LoVo (cell line): ENCODE measurements at regions not wholly inside any gene's neighbourhood (a gene's known extent, or its start where the extent isn't known, plus 50 kb on each side); places are given as distances from the start of the nearest gene placed in this dataset.
A peak's percentile ranks its signal among the peaks of the same experiment; 100 is the strongest.

ENCODE experiments used
- DNase-seq: peaks from one replicate; pipeline ENCODE4 v3.0.0-alpha.2; 2016; ENCODE audit warnings: low spot score

DNA sequence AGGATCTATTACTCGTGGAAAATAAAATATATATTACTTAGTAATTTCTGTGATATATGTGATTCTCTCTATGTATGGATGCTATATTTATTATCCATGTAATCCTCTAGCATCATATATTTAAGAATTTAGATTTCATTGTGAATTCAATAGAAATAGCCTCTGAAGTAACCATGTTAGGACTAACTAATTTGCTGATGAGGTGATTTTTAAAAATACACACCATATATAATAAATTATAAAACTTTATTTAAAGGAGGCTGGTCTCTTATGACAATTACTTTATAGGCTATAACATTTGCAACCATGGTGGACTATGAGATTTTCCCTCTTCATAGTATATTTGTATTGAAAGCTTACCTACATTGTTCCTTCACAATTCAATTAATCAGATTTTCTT, 424.9 kb upstream of the MGAT4C start:
- DNase-seq, result no peak

DNA sequence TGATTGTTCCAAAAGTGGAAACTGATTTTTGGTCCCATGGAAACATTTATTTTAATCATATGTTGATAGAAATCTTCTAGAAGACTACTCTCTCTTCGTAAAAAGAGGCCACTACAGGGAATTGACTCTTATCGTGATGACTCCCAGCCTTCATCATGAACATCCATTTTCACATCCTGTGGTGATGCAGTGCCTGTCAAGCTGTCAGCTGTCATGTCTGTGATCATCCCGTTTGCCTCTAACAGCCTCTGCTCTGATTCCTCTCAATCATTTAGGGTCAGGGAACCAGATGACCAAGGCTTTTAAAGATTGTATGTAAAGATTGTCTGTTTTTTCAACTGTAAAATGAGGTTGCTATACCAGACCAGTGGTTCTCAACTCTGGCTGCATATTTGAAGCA, 419.0 kb upstream of the MGAT4C start:
- DNase-seq, result no peak

DNA sequence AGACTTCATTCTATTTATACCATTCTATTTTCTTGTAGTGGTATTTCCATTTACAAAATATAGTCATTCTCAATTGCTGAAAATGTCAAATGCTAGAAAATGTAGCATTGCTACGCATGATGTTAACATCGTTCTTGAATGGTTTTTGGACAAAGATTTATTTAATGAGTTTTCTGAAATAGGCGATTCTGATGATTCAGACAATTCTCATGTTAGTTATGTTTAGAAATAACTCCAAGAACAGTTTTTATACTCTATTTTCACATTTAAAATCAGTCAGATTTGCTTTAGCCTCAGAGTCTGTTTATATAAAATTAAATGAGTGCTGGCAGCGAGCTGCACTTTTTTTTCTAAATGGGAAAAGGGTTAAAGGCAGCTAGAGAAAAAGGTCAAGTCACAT, 414.8 kb upstream of the MGAT4C start:
- no peak for DNase-seq

DNA sequence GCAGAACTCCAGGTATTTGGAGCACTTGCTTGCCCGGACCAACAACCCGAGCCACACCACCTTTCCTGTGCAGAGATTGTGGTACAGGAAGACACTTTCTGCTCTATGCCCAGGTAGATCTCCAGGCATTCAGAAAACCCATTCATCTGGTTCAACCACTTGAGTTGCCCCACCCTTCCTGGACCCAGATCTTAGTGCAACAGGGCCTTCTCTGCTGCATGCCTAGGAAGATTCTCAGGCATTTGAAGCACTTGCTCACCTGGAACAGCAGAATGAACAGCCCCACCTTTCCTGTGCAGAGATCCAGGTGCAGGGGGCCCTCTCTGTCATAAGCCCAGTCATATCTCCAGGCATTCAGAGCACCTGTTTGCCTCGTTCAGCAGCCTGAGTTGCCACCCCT, 412.8 kb upstream of the MGAT4C start:
- no peak for DNase-seq

DNA sequence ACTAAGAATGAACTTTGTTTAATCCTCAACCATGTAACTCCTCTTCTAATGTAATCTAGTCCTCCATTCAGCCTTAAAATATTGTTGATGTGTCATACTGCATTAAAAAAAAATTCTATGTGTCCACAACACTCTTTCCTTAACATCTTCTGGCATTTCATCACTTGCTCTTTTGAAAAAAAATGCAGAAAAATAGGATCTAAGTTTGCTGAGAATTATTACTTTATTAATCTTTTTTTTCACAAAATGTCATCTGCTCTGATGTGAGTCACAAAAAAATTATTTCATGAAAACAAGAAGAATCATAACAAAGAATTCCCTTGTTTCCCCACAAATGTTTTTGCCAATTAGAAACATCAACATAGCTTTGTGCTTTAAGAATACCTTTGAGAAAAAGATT, 410.1 kb upstream of the MGAT4C start:
- DNase-seq, result no peak

DNA sequence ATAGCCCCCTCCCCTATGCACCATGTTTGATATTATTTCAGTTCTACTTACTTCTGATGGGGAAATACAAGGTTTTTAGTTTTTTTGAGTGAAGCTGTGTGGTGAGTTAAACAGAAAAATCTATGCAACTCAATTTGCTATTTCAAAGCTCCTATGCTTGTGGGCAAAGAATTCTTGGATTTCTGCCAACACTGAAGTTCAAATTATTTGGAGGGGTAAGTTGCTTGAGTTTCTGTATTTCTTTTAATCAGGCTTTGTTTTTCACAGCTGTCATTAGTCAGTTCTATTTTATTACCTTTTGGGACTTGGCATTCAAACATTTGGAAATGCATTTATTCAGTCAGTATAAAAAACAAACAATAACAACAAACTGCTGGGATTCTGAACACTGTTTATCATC, 407.5 kb upstream of the MGAT4C start:
- no peak for DNase-seq

DNA sequence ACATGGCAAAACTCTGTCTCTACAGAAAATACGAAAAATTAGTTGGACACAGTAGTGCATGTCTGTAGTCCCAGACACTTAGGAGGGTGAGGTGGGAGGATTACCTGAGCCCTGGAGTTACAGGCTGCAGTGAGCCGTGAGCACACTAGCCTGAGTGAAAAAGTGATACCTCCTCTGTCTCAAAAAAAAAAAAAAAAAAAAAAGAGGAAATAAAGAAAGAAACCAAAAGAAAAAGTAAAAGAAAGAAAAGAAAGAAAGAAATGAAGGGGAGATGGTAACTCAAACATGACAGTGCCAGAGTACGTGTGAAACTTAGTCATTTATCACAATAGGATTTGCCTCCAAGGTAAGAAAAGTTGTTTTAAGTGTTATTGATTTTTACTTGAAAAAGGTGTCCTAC, 407.0 kb upstream of the MGAT4C start:
- DNase-seq, result no peak

DNA sequence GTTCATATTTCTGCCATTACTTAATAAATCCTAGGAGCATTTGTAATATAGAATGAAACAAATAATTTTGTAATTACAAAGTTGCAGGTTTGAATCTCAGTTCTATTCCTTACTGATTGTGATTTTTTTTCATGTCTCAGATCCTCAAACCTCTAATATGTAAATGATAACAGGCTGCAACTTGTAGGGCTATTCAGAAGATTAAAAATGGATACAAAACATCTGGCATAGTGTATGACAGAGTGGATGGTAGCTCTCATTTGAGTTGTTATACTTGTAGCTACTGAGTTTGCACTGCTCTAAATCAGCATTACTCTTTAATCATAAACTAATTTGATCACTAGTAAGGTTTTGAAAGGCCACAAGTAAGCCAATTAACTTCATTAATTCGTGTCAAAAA, 406.3 kb upstream of the MGAT4C start:
- DNase-seq, result no peak

DNA sequence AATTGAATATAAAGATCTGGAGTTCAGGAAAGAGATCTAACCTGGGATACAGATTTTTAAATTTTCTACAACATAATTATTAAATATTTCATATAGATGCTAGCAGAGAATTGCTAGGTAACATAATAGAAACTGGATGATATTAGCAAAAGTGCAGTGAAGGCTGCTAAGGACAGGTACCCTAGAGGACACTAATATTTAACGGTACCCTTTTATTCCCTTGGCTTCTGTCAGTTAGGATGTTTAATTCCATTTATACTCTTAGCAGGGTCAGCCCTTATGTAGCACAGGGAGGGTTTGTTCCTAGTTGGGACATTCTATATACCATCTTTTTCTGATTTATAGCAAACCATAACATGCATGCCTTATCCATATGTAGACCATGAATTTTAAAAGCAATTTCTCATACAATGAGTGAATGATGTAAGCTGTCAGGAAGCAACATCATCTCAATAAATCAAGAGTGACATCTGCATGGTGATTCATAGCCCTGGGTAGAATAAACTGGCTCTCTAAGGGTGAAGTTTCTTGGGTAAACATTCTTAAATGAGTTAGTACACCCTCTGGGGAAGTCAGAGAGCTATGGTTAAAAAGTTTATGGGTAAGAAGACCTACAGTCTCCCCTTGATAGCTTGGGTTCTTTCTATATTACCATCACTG, 404.4 kb upstream of the MGAT4C start:
- peak; percentile 24 for DNase-seq

DNA sequence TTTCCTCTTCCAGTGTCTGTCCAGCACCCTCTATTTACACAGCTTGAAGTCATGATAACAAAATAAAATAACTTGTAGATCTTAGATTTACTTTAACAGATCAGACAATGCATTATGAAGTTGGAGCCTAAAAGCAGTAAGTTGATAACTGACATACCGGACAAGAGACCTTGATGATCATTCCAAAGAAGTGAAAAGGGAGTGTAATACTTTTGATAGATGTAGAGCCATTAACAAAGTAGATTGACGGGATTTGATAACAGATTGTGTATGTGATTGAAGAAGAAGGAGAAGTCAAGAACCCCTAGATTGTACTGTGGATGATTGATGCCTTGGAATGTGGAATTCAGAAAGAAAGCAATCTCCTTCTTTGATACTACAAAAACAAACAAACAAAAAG, 403.8 kb upstream of the MGAT4C start:
- no peak for DNase-seq

DNA sequence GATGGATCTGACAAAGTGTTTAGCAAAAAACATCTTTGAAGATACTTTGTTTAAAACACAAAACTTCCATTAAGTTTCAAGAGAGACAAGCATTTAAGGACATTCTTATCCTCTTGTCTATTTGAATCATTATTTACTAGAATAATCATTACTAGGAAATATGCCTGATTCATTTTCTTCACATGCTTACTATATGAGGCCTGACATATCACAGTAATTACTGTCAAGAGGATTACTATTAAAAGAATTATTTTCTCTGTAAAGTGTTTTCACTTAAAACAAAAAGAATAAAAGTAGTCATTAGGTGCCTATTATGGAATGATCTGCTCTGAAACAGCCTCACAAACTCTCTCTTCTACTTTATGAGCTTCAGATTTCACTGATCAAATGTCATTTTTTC, 402.1 kb upstream of the MGAT4C start:
- DNase-seq, result no peak

DNA sequence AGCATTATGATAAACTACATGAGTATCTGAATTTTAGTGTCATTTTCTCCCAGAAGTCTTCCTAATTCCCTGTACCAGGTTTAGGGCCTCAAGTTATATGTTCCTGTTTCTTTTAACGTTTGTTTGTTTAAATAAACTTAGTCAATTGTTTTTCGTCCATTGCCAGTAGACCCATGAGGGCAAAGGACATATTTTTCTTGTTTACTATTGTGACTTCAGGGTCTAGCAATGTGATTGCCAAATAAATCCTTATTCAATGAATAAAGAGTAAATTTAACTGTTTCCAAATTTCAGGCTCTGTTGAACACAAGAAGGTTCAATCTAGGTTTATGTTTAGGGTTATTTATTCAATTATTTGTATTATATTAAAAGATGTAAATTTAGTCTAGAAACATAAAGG, 391.6 kb upstream of the MGAT4C start:
- no peak for DNase-seq

DNA sequence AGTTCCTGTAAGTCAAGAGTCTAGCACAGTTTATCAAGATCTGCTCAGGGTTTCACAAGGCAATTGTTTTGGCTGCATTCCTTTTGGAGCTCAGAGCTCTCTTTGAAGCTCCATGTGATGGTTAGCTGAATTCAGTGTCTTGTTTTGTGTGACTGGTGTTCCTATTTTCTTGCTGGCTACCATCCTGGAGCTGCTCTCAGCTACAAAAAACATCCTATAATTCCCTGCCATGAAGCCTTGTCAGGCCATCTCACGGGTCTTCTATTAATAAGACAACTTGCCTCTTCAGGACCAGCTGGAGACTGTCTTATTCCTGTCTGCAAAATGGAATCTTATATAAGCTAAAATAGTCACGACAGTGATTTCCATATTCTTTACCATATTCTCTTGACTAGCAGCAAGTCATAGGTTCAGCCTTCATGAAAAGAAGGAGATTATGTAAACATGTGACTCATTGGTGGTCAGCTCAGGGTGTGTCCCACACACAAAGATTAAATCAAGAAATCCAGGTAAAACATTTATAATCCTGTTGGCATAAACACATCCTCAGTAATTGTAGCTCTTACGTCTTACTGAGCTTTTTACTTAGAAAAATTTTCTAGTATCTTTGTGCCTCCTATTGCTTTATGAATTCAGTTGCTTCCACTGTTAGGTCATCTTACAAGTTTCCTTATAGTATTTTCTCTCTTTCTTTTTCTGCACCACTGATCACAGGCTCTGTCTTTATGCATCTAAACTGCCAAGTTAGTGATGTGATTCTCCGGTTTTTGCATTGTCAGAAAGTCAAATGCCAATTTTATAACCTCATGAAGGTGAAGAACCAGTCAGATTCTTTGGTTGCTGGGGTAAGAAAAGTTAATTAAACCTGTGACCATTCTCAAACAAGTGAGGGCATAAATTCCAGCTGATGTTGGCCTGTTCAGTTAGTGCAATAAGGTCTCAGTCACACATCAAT, 378.5 kb upstream of the MGAT4C start:
- DNase-seq, result peak; percentile 29

DNA sequence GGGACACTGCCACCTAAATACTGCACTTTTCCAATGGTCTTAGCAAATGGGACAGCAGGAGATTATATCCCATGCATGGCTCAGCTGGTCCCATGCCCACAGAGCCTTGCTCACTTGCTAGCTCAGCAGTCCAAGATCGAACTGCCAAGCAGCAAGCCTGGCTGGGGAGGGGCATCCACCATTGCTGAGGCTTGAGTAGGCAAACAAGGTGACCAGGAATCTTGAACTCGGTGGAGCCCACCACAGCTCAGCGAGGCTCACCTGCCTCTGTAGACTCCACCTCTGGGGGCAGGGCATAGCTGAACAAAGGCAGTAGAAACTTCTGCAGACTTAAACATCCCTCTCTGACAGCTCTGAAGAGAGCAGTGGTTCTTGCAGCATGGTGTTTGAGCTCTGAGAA, 370.8 kb upstream of the MGAT4C start:
- no peak for DNase-seq

DNA sequence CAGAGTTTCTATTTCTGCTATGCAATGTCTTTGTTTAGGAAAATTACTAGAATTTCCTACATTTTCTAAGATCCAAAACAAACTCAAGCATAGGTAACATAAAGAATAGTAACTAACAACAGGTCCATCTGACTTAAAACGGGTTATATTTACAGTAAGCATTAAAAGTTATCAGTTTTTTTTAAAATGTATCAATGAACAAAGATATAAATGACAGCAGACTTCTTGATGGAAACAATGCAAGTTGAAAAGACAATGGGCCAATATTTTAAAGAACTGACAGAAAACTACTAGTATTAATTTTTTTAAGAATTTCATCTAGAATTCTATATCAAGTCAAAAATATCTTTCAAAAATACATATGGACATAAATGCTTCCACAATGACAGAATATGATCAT, 367.1 kb upstream of the MGAT4C start:
- DNase-seq, result no peak

DNA sequence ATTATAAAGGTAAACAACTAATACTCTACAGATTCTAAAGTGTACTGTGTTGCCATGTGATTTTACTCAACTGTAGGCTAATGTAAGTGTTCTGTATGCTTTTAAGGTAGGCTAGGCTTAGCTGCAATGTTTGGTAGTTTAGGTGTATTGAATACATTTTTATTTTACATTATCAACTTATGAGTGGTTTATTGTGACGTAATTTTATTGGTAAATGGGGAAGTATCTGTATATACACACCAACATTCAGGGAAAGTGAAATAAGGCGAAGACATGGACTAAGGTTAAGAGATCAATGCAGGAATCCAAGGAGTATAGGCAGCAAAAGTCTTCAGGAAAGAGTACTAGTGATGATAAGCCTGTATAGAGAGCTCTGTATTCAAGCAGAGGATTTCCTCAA, 365.8 kb upstream of the MGAT4C start:
- no peak for DNase-seq

DNA sequence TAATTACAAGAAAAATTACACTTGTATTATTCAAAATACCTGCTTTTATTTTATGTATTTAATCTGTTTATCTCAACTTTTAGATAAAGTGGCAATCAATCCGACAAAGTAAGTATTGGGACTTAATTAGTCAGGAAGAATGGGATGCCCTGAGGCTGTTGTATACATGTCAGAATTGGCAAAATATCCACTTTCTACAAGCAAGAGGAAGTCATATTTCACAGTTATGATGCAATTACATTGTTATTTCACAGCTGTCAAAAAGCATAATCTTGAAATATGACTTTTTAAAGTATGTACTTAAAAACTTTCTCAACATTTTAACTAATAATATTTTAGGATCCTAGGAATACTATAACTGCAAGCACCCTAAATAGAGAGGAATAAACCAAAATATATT, 357.1 kb upstream of the MGAT4C start:
- no peak for DNase-seq

DNA sequence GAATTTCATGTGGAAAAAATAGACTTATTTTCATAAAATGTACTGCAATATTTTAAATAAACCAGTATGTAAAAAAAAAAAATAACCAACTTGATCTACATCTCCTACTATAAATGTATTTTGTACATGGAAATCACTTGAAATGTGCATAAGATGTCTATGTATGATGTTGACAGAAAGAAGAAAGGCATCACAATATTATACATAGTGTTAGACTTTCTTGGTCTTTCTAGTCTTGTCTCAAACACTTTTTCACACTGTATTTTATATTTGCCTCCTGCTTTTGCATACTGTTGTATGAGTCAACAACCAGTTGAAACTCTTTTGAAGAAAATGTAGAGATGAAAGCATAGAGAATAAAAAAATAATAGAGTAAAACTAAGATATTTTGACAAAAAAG, 352.4 kb upstream of the MGAT4C start:
- DNase-seq, result no peak

DNA sequence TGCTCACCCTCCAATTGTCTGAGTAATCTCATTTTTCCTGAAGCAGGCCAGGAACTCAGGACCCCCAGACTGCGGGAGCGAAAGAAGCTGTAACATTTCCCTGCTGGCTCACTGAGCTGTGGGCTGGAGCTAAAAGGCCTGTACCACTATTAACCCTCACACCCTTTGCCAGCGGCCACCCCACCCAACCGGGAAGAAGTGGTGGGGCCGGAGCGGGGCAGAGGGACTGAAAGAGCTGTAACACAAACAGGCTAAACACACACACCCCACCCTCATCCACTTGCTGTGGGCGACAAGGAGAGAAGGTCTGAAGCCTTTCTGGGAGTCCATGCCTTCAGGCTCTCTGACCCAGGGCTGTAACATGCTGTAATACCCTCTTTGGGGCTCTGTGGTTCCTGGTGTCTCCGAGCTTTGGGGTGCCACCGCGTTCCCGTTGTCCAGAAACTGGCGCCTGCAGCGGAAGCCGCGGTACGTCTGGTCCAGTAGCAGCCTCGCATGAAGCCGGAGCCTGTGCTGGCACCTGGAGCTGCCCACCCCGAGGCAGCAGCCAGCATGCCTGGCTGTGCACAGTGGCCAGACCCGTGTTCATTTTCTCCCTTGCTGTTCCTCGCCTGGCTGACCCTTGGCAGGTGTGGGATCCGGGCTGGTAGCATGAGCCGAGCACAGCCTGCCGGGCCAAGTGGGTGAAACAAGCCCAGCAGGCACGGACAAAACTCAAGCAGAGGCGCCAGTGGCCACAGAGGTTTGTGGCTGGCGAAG, 345.5 kb upstream of the MGAT4C start:
- no peak for DNase-seq

DNA sequence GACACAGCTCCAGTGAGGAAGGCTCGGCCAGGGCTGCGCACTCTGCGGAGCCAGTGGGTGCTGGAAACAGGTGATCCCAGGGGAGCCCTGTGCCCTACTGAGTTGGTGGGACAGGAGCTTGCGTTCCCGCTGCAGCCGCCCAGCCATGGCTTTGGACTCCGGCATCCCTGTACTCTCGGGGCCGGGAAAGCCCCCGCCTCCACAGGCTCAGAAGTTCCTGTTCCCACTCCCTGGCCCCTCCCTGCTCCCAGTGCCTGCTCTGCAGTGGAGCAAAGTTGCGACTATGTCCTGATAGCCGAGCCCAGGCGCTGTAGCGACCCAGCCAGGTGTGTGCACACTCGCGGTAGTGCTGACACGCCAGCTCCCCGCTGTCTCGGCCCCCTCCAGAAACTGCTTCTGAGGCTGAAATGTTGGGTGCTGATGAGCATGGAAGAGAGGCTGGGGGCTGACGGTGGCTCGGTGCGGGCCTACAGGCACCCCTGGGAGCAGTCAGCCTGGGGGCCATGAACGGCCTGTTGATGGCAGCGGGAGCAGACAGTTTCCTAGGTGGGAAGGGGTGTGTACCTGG, 344.6 kb upstream of the MGAT4C start:
- DNase-seq, result no peak

DNA sequence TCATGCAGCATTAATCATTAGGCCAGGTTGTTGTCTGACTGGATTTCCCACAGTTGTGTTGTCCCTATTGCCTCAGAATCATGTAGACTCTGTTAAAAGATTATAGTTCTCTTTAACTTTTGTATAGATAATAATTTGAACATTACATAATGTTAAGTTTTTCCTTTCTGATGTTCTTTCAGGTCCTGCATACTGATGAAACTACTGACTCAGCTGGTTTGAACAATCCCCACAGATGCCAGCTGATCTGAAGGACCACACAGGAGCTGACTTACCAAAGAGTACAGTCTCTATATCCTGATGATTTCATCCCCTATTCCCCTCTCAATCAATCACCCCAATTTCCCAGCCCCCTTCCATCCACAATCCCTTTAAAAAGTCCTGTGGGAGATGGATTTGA, 341.2 kb upstream of the MGAT4C start:
- no peak for DNase-seq

DNA sequence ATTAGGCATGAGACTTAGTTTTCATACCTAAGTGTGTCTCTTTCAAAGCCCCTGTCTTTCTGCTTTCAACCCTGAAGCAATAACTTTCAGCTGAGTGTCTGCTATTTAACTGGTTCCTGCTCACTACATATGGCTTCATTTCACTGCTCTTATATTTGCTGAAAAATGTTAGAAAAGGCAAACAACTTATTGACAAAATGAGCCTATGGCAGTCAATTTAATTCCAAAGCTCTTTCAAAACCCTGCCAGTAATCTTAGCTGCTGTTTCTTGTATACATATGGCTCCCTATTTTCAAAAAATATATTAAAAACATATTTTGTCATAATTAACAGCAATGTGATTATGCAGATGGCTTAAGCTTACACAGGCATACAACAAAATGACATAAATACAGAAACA, 334.1 kb upstream of the MGAT4C start:
- DNase-seq, result no peak

DNA sequence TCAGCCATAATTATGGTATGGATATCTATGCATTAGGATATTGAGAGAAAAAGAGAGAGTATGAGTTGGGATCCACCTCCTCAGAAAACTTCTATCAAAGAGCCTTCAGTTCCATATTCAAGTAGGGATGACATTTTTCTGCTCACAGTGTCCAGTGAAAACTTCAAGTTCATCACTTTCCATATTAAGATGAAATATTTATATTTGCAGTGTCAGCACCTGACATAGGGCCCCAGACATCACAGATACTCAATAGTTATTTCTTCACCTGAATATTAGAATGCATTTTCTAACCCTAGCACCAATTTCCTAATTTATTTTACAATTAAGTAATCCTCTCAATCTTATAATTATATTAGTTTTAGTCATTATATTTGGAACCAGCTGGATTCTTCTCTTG, 318.0 kb upstream of the MGAT4C start:
- no peak for DNase-seq
